ENCODE measurements at regions not wholly inside any gene's neighbourhood (a gene's known extent, or its start where the extent isn't known, plus 50 kb on each side); places are given as distances from the start of the nearest gene placed in this dataset.
A peak's percentile ranks its signal among the peaks of the same experiment; 100 is the strongest.

DNA sequence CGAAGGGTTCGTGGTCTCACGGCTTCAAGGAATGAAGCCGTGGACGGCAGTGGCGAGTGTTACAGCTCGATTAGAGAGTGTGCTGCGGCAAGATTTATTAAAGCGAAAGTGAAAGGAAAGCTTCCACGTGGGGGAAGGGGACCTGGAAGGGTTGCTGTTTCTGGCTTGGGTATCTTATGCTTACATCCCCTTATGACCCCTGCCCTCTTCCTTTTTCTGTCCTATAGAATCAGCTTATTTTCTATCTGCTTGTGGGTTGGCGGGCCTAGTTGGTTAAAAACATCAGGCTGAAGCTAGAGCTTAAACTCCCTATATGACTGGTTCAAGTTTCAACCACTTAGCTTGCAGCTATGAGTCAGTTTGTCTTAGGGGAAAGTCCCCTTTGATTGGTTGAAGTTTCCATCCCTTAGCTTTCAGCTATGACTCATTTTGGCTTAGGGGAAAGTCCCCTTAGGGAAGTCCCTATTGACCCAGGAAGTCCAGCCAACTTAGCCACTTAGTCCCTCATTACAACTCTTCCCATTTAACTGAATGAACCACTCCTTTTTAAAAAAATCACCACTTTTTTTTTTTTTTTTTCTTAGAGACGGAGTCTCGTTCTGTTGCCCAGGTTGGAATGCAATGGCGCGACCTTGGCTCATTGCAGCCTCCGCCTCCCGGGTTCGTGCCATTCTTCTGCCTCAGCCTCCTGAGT is 1494.7 kb upstream of the TMEM132C start:
- peak; percentile 12 for DNase-seq (ENCODE audit: low read depth)

DNA sequence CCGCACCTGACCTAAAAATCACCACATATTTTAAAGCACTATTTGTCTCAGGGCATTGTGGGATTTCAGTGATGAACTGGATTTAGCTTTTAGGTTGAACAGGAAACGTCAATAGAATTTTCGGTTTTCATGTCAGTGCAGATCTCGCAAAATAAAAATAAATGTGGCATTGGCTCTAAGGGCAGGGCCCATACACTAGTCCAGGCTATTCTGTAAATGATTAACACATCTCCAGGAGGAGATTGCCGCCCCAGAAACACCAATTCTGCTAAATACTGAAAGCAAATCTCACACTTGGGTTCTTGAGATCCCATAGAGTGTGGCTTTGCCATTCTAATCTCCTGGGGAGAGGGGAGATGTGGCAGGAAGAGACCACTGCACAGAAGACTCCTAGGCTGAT is 1494.0 kb upstream of the TMEM132C start:
- DNase-seq (ENCODE audit: low read depth): no peak

DNA sequence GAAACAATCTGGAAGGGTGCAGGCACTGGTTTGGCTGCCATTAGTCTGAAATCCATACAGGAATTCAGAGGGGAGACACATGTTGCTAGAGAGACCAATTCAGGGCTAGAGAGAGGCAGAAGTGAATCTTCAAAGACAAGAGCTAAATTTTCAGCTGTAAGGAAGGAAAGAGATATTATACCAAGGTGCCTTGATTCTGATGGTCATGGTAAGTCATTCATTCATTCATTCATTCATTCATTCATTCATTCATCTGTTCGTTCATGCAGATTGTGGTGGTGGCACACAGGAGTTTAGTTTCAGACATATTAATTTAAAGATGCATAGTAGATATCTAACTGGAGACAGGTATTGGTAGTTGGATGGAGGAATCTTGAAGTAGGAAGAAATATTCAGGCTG is 1493.5 kb upstream of the TMEM132C start:
- DNase-seq (ENCODE audit: low read depth): no peak

DNA sequence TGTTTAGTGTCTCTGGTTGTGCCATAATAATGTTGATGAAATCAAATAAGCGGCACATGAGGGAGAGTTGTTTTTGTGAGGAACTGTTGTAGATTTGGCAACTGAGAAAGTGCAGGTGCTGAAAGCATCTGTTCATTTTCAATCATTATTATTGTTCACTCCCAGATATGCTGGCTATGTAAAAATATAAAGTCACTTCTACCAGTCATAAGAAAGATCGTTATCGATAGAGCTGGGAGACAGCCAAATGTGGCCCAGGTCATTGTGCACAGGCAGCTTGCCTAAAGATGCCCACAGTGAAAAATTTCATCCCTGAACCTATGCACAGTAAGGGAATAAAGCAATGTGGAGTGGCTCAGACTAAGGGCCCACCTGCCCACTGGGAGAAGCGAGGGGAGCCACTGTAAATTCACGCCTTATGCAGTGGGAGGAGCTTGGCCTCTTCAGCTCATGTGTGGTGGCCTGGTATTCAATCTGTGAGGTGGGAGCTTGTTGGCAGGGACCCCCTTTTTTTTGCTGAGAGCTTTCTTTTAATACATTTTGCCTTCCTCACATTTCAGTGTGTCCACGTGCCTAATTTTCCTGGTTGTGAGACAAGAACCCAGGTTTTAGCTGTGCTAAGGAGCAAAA is 1490.8 kb upstream of the TMEM132C start:
- DNase-seq (ENCODE audit: low read depth): no peak

DNA sequence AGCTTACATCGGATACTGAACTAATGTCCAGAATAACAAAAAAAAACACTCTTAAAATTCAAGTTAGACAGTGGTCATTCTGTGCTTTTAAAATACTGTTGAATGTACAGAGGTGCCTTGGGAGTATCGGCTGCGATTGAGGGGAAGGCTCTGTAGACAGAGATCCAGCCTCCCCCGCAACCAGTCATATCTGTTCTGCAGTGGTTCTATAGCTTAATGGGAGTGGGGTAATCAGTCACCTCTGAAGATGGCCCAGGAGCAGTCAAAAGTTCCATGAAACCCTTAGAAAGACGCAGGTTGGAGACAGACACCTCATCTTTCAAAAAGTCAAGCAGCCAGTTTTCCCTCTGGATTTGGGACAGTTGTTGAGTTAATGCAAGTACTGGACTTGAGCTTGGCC is 1486.6 kb upstream of the TMEM132C start:
- DNase-seq (ENCODE audit: low read depth): no peak

DNA sequence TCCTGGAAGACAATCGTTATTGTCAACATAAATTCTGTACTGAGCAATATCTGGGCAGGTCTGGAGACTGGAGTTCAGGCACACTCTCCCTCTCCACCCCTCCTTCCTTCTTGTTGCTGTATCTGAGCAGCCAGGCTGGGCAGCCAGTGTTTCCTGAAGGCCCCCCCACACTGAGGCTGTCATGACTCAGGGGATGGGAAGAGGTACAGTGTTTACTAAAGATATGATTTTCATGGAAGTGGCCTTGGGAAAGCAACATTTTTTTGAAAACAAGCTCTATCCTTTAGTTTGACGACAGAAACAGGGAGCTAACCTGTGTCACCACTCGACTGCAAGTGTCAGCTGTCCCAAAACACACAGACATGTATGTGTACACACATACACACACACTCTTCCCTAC is 1485.4 kb upstream of the TMEM132C start:
- DNase-seq (ENCODE audit: low read depth): no peak

DNA sequence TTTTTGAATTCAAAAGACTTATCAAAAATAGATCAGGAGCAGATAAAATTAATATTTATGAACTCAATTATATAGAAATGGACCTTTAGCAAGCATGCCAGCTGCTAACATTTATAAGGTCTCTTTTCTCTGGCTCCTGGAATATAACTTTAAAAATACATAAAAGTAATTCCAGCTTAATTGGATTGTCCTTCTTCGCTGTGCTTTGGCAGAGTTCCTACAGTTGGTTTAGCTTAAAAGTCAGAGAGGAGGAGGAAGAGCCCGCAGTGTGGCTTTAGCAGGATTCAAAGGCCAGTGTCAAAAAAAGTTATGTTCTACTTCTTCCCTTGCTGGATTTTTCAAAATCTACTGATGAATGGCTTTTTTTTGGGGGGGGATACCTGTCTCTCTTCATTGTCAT is 1484.9 kb upstream of the TMEM132C start:
- no peak for DNase-seq (ENCODE audit: low read depth)

DNA sequence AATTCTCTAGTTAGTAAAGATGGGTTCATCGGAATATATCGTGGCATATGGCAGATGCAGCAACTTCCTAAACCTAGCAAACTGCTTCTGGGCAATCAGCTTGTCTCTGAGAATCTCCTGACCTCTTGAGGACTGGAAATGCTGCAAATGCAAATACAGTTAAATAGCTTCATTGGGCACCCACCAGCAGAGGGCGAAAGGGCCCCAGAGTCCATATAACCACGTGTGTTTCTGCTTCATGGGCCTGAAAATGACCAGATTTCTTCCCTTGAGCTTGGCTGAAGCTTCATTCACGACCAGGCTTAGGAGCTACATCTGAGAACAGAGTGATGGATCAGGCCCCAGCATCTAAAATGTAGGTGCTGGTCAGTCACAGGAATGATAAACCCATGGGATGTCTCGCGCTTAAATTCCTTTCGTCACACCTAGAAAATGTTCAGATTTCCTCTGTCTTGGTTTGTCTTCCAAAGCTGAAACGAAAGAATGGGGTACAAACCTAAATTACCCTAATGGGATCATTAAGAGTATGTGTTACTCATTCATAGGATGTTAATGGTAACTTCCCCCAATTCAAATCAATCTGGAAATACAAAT is 1482.5 kb upstream of the TMEM132C start:
- DNase-seq (ENCODE audit: low read depth): no peak

DNA sequence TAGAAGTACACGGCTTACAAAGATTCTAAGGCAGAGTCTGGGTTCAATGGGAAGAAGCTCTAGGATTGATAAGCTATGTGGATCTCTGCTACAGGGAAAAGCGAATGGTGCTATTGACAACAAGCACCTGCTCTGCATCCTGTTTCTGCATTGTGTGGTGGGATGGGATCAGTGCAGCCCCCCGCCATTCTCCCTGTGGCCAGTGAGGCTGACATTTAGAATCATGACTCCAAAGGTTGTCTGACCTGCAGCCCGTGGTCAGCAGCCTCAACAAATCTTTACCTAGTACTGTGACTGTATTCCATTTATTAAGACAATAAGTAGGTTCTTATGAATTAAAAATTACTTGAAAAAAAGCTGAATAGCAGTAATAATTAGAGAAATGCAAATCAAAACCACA is 1477.0 kb upstream of the TMEM132C start:
- no peak for DNase-seq (ENCODE audit: low read depth)

DNA sequence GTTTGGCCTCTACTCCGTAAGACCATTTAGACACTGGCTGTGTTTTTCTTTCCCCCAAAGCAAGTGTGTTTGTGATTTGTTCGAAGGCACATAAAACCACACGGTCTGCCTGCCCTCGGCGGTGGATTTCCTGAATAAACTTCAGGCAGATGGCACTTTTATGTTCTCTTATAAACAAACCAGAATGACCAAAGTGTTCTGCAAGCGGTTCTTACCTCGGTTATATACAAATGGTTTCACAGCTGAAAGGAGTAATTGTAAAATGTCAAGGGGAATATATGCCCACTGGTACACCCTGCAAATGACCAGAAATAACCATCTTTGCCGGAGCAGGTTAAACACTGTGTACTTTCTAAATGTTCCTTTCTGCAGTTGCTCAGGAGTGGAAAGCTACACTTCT is 1475.8 kb upstream of the TMEM132C start:
- DNase-seq (ENCODE audit: low read depth): no peak

DNA sequence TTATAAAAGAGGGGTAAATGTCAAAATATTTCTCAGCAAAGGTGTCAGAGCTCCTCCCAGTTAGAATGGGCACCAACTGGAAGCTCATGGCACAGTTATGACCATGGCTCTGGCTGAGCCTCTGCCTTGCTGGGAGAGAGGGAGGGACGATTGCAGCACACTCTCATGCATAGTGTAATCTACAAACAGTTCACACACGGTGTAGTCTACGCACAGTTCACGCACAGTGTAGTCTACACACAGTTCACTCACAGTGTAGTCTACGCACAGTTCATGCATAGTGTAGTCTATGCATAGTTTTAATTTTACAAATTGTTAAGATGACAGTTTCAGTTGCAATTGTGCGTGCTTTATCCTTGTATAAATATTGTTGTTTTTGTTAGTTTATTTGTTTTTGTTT is 1474.6 kb upstream of the TMEM132C start:
- no peak for DNase-seq (ENCODE audit: low read depth)

DNA sequence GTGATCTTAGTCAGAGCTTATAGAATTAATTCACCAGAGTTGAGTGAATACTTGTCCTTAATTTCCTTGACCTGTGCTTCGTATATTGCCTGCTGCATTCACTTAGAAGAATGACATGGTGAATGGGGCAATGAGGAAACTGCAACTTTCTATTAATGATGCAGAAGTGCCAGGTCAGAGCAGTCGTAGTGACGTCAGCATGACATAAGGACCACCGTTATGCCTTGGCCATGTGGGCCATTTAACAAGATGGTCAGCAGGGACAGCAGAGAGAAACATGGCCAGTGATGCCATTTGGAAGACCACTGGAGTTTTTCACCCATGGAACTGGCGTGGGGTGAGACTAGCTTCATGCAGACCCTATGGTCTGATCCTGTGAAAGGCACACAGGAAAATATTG is 1469.4 kb upstream of the TMEM132C start:
- no peak for DNase-seq (ENCODE audit: low read depth)

DNA sequence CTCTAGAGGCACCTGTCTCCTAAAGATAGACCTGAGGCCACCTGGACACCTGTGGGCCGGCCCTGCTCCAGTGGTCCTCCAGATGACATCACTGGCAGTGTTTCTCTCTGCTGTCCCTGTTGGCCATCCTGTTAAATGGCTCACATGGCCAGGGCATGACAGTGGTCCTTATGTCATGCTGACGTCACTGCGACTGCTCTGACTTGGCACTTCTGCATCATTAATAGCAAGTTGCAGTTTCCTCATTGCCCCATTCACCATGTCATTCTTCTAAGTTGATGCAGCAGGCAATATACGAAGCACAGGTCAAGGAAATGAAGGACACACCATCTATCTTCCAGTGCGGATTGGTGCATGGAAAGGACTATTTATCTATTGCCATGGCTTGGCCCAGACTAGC is 1468.5 kb upstream of the TMEM132C start:
- DNase-seq (ENCODE audit: low read depth): no peak

DNA sequence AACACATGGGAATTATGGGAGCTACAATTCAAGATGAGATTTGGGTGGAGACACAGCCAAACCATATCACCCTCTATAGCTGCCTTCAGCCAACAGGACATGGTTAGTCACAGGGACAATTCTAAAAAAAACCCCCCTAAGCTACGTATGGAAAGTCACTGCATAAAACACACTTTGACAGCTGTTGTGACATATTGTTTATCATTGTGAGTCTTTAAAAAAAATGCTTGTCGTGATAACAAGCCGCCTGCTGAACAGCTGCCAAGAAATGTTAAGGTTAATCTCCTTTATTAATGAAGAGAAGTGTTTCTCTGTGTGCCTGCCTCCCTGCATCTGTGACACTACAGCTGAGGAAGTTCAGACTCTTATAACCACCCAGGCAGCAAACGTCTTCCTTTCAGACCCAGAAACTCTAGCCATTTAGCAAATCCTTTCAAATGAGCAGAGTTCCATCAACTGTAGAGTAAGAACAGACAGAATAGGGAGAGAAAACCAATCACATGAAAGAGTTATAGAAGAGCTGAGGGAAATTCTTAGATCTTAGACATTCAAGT is 1459.6 kb upstream of the TMEM132C start:
- DNase-seq (ENCODE audit: low read depth): no peak

DNA sequence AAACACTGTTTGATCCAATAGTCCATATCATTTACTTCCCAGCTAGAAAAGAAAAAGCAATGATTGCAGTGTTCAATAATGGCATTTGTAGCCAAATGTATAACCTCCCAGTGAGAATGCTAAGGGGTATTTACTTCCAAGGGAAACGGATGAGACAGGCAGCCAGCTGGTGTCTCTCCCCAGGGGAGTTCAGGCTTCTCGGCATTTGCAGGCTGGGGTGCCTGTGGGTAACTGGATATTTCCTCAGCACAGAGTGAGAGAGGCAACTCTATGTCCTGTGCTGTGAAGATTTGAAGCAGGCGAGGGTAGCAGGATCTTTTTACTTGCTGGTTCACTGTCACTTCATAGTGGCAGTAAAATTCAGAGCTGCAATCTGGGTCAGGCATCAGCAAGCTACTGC is 1455.6 kb upstream of the TMEM132C start:
- DNase-seq (ENCODE audit: low read depth): no peak

DNA sequence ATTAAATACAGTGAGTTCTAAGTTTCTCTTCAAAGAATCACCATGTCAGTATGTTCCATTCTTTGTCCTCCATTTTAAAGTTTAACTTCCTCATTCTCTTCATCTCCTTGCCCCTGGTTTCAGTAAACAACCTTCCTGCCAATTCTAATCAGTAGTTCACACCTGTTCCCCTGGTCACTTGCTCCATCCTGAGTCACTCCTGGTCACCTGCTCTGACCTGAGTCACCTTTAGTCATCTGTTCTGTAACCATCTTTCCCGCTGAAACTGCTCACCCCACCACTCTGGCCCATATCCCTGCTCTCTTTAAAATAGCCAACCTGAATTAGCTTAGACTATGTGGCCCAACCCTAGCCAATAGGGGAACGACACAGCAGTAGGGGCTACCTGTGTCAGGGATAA is 1447.4 kb upstream of the TMEM132C start:
- no peak for DNase-seq (ENCODE audit: low read depth)

DNA sequence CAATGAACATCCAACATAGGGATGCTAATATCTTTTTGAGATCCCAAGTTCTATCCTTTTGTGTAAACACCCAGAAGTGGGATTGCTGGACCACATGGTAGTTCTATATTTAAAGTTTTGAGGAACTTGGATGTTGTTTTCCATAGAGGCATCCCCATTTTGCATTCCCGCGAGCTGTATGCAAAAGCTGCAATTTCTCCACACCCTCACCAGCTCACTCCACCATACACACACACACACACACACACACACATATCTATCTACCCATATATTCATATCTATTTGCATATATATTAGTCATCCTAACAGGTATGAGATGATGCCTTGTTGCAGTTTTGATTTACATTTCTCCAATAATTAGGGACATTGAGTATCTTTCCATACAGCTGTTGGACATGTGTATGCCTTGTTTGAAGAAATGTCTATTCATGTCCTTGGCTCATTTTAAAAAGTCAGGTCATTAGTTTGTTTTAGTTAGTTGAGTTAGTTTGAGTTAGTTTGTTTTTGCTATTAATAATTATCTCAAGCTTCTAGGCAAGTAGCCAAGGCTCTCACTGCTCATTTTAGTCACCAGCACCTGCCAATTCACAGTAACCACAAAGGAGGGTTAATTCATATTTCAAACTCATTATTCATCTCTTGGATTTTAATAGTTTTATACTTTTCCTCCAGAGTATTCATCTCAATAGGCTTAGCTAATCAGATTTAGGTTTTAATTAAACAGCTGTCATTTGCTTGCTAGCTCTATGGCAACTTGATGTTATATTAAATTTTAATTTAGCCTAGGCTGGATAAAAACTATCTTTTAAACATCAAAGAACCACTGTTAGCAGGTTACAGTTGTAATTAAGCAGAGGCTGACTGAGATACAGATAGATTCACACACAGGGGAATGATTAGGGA is 1435.9 kb upstream of the TMEM132C start:
- DNase-seq (ENCODE audit: low read depth): no peak

DNA sequence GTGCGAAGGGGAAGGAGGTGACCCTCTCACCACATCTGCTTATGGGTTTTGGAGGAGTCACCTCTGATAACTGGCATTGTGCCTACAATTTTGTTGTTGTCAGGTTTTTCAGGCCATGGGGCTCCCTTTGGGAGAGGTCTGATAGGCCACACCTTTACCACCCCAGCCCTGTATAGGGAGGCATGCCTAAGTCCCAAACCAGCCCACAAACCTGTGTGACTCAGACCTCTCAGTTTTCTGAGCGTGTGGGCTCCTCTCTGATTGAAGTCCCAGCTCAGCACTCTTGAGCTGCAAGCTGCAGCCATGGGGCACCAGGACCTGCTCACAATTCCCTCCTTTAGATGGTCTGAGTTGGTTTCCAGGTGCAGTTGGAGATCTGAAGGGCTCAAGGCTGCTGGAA is 1429.3 kb upstream of the TMEM132C start:
- DNase-seq (ENCODE audit: low read depth): no peak

DNA sequence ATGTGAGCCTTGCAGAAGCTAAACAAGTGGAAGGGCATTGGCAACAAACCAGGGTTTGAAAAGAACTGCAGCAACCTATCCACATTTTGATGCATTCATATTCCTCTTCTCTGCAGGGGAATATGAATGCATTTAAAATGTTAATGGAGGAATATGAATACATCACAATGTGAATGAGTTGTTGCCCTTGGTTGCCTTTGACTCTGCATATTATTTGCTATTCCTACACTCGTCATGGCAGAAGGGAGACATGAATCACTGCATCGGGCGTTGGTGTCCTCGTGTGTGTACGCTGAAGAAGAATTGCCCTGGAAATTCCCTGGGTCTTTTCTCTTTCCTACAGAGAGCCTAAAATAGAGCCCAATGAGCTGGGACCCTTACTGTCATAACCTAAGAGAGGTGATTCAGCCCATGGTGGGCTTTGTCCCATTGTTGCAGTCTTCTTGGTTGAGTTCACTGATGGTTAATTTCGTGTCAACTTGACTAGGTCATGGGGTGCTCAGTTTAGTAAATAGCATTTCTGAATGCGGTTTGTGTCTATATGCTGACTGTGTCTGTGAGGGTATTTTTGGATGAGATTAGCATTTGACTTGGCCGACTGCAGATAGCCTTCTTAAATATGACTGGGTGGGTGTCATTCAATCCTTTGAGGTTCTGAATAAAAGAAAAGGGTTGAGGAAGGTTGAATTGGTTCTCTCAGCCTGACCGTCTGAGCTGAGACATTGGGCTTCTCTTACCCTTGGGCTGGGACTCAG is 1422.9 kb upstream of the TMEM132C start:
- no peak for DNase-seq (ENCODE audit: low read depth)

DNA sequence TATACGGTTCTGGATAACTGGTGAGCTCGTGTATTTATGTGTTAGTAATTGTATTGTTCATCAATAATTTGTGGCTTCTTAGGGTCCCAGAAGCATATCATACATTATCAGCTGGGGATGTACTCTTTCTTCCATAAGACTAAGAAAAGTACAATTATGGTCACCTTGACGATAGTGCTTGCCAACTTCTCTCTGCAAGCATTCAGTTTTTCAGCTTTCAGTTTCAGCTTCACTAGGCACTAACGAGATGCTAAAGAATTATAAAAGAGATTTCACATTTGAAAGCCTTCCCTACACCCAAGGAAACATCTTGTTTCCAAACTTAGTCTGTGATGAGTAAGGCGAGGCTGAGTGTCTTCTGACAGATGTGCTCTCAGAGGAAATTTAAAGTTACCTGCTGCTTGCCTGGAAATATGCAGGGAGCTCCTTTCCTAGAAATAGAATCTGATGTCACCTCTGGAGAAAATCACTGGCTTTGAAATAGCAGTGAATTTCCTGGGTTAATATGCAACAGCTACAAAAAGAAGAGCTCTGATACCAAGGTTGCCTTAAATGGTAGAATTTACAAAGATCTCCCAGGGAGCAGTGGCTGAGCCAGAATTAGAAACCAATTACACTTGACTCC is 1419.9 kb upstream of the TMEM132C start:
- DNase-seq (ENCODE audit: low read depth): no peak

DNA sequence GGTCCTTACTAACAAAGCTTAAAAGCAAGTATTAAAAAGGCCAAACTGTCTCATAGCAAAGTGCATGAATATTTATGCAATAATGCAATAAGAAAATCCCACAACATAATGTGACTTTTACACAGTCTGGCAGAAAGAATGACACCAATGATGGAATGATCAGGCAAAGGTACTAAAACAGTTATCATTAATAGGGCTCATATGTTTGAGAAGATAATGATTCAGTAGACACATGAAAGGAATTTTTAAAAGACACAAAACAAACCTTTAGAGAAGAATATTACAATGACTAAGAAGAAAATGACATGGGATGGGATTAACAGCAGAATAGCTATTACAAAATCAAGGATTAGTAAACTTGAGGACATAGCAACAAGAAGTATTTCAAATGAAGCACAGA is 1411.2 kb upstream of the TMEM132C start:
- DNase-seq (ENCODE audit: low read depth): no peak
